ENCODE measurements at regions not wholly inside any gene's neighbourhood (a gene's known extent, or its start where the extent isn't known, plus 50 kb on each side); places are given as distances from the start of the nearest gene placed in this dataset.
"Not testable (repeated sequence)": the region's sequence is repeated elsewhere in the genome, so short reads cannot be mapped to it uniquely, and the experiment has no call there.

DNA sequence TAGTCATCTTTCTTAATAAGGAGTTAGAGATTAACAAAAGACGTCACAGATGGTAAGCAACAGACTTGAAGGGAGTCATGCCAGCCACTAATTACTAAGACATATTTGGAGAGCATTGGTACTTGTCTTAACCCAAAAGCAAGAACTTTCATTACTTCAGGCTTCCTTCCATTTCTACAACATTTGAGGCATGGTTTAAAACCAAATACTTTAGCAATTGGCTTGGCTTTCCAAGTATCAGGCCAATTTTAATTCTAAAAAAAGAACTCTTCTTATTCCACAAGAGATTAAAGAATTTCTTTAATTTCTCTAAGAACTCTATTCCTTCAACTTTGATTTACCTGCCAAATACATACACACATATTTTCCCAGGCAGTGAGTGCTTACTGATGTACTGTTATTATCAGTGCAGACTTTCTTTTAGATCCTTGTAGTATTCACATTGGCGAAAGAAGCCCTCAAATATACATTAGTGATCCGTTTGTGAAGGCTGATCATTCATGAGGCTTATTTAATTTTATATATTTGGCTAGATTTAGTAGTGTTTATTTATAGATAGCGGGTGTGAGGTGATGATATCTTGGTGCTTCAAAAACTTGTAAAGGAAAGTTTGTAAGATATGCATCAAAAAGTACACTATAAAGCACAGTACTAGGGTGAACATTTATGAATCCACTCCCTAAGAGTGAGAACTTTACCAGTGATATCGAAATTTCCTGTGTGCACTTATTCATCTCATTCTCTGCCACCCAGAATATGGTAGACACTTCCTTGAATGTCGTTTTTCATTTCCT, 229.2 kb downstream of the MFSD1 start:
- no peak overlapping the region for H3K4me3 ChIP-seq (ENCODE audit: low read depth, low read length)
- DNase-seq (ENCODE audit: low read depth): no peak
- TF ChIP-seq, protein P1, sequence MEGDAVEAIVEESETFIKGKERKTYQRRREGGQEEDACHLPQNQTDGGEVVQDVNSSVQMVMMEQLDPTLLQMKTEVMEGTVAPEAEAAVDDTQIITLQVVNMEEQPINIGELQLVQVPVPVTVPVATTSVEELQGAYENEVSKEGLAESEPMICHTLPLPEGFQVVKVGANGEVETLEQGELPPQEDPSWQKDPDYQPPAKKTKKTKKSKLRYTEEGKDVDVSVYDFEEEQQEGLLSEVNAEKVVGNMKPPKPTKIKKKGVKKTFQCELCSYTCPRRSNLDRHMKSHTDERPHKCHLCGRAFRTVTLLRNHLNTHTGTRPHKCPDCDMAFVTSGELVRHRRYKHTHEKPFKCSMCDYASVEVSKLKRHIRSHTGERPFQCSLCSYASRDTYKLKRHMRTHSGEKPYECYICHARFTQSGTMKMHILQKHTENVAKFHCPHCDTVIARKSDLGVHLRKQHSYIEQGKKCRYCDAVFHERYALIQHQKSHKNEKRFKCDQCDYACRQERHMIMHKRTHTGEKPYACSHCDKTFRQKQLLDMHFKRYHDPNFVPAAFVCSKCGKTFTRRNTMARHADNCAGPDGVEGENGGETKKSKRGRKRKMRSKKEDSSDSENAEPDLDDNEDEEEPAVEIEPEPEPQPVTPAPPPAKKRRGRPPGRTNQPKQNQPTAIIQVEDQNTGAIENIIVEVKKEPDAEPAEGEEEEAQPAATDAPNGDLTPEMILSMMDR (IDR thresholded peaks at IDR 0.05; ENCODE audit: low read depth, low read length, missing control alignments): no peak

DNA sequence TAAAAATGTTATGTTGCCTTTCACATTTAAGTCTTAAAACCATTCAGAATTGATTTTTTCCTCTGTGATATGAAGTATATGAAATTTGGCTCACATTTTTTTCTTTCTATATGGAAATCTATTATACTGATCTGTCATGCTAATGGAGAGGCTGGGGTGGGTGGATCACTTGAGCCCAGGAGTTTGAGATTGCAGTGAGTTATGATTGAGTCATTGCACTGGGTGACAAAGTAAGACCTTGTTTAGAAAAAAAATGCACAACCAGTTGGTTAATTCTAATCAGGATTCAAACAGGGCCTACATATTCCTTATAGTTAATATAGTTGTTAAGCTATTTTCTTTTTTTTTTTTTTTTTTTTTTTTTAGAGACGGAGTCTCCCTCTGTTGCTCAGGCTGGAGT, 230.5 kb downstream of the MFSD1 start:
- H3K4me3 ChIP-seq (ENCODE audit: low read depth, low read length): no peak overlapping the region
- TF ChIP-seq, protein P1 (IDR thresholded peaks at IDR 0.05; ENCODE audit: low read depth, low read length, missing control alignments): no peak
- DNase-seq (ENCODE audit: low read depth): no peak

DNA sequence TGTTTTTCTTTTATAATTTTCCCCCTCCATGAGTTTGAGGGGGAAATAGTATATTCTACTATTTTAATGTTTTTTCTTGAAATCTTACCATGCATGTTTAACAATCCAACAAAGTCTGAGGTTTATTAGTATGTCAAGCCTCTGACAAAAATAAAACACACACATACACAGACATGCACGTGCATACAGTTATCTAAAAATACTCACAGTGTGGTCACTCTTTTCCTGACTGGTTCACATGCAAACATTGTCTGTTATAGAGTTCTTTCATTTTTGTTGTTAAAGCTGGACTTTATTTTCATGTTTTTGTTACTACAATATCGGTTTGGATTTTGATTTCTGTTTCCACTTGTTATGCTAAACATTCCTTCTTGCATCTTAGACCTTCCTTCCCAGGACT, 236.6 kb downstream of the MFSD1 start:
- TF ChIP-seq, protein P1 (IDR thresholded peaks at IDR 0.05; ENCODE audit: low read depth, low read length, missing control alignments): no peak
- DNase-seq (ENCODE audit: low read depth): no peak
- no peak overlapping the region for H3K4me3 ChIP-seq (ENCODE audit: low read depth, low read length)

DNA sequence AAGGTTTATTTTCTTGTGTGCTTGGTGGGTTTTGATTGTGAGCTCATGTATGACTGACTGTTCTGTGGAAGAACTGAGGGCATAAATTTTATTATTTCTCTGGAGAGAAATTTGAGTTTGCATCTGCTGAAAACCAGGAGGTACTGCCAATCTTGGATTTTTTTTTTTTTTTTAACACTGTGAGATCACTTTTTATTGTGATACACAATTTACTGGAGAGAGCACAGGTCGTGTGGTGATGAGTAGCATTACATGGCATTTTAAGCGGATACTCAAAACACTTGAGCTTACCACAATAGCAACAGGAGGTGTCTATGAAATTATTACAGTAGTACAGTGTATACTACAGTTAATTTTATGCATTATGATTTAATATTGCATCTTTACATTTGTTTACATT, 237.4 kb downstream of the MFSD1 start:
- TF ChIP-seq, protein P1 (IDR thresholded peaks at IDR 0.05; ENCODE audit: low read depth, low read length, missing control alignments): no peak
- H3K4me3 ChIP-seq (ENCODE audit: low read depth, low read length): no peak overlapping the region
- no peak for DNase-seq (ENCODE audit: low read depth)

DNA sequence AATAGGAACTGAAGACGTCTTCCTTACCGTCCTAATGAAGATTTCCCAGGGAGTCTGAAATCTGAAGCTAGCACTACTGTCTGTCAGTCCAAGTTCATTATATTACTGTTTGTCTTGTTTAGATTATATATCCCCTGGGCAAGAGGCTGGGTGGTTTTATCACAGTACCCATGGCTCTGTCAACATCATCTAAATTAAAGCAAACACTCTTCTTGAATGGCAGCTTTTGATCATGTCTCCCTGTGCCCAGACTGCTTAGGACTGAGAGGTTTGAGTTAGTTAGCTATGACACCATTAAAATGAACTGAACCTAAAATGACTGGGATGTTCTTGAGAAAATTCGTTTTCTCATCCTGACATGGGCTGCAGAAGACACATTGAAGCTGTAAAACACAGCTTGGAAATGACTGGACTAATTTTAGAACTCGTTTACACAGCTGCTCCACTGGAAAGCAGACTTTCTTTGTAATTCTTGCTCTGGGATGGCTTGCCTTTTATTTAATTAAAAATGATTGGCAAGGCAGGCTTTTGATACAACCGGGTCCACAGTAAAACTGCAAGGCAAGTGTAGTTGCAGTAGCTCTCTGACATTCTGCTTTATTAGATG, 243.5 kb downstream of the MFSD1 start:
- no peak for DNase-seq (ENCODE audit: low read depth)

DNA sequence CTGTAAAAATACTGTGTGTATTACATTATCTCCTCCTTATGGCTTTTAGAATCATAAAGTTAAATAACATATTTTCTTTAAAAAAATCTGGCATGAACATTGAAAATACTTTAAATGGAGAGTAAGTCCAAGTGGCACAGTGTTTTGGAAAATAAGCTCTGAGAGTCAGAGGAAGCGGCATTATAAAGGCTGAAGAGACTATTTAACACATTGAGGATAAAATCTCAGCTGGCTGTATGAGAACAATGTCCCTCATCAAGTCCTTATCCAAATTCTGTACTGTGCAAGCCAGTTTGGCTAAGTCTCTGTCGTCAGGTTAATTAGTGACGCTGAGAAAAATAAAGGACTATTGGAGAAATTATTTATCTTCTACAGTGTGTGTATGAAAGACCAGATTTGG, 245.5 kb downstream of the MFSD1 start:
- DNase-seq (ENCODE audit: low read depth): no peak
- no peak overlapping the region for H3K4me3 ChIP-seq (ENCODE audit: low read depth, low read length)
- TF ChIP-seq, protein P1 (IDR thresholded peaks at IDR 0.05; ENCODE audit: low read depth, low read length, missing control alignments): no peak

More for the DNA sequence above, 243.5 kb downstream of the MFSD1 start:
- TF ChIP-seq, protein P1 (IDR thresholded peaks at IDR 0.05; ENCODE audit: low read depth, low read length, missing control alignments): no peak
- no peak overlapping the region for H3K4me3 ChIP-seq (ENCODE audit: low read depth, low read length)

DNA sequence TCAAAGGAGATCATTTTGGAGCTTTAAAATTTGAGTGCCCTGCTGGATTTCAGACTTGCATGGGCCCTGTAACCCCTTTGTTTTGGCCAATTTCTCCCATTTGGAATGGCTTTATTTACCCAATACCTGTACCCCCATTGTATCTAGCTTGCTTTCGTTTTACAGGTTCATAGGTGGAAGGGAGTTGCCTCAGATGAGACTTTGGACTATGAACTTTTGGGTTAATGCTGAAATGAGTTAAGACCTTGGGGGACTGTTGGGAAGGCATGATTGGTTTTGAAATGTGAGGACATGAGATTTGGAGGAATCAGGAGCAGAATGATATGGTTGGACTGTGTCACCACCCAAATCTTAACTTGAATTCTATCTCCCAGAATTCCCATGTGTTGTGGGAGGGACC, 250.6 kb downstream of the MFSD1 start:
- H3K4me3 ChIP-seq (ENCODE audit: low read depth, low read length); DNase-seq (ENCODE audit: low read depth): not testable (repeated sequence)

Data from GM12864 (cell line).